SW 1271 (cell line): ENCODE measurements at regions not wholly inside any gene's neighbourhood (a gene's known extent, or its start where the extent isn't known, plus 50 kb on each side); places are given as distances from the start of the nearest gene placed in this dataset.

ENCODE experiments used
- DNase-seq, 2 experiments: peaks; one replicate each; lab custom pipeline; 2025; lab: John Stamatoyannopoulos, UW

GRCh38 chr18:77985526-77986281, 736.1 kb downstream of the GALR1 start:
- no peak for DNase-seq

GRCh38 chr18:77990131-77990530, 740.5 kb downstream of the GALR1 start:
- DNase-seq, result no peak

- DNase-seq, result no peak
These were observed 741.3 kb downstream of the GALR1 start for GRCh38 chr18:77990901-77991300.

- DNase-seq, result no peak
These were observed 742.4 kb downstream of the GALR1 start for GRCh38 chr18:77992057-77992456.

GRCh38 chr18:77993188-77993981, 743.7 kb downstream of the GALR1 start:
- DNase-seq, result no peak

- DNase-seq, result no peak
These were observed 745.9 kb downstream of the GALR1 start for GRCh38 chr18:77995593-77995992.

- no peak for DNase-seq
These were observed 747.1 kb downstream of the GALR1 start for GRCh38 chr18:77996737-77997136.

- no peak for DNase-seq
These were observed 752.2 kb downstream of the GALR1 start for GRCh38 chr18:78001811-78002210.

GRCh38 chr18:78006006-78006773, 756.5 kb downstream of the GALR1 start:
- DNase-seq, result no peak

- DNase-seq, result no peak
These were observed 757.2 kb downstream of the GALR1 start for GRCh38 chr18:78006774-78007260.

- no peak for DNase-seq
These were observed 760.7 kb downstream of the GALR1 start for GRCh38 chr18:78010363-78010762.

- no peak for DNase-seq
These were observed 768.2 kb downstream of the GALR1 start for GRCh38 chr18:78017869-78018268.

GRCh38 chr18:78021196-78021595, 771.5 kb downstream of the GALR1 start:
- no peak for DNase-seq

GRCh38 chr18:78031589-78031988, 781.9 kb downstream of the GALR1 start:
- DNase-seq, result no peak

GRCh38 chr18:78031991-78032390, 782.3 kb downstream of the GALR1 start:
- DNase-seq, result no peak

GRCh38 chr18:78032574-78032973, 782.9 kb downstream of the GALR1 start:
- no peak for DNase-seq

GRCh38 chr18:78034755-78035154, 785.1 kb downstream of the GALR1 start:
- no peak for DNase-seq

GRCh38 chr18:78041218-78041617, 791.6 kb downstream of the GALR1 start:
- no peak for DNase-seq

- no peak for DNase-seq
These were observed 797.0 kb downstream of the GALR1 start for GRCh38 chr18:78046631-78047030.

- no peak for DNase-seq
These were observed 799.6 kb downstream of the GALR1 start for GRCh38 chr18:78049281-78049680.

- no peak for DNase-seq
These were observed 805.2 kb downstream of the GALR1 start for GRCh38 chr18:78054801-78055200.

- DNase-seq, result no peak
These were observed 806.4 kb downstream of the GALR1 start for GRCh38 chr18:78056011-78056410.
